GM12875 (cell line): ENCODE measurements at regions not wholly inside any gene's neighbourhood (a gene's known extent, or its start where the extent isn't known, plus 50 kb on each side); places are given as distances from the start of the nearest gene placed in this dataset.
"Not testable (repeated sequence)": the region's sequence is repeated elsewhere in the genome, so short reads cannot be mapped to it uniquely, and the experiment has no call there.

ENCODE experiments used
- H3K4me3 ChIP-seq: one replicate; pipeline ENCODE4 v1.5.1; 2011; ENCODE audit warnings: low read depth, low read length, control low read depth
- TF ChIP-seq, protein P1 (sequence below): IDR thresholded peaks from 2 replicates; pipeline ENCODE4 v1.5.1; 2011; ENCODE audit warnings: low read depth, mild to moderate bottlenecking, control low read depth, inconsistent platforms, low read length, moderate library complexity, borderline replicate concordance; ENCODE audit not compliant: insufficient read depth

DNA sequence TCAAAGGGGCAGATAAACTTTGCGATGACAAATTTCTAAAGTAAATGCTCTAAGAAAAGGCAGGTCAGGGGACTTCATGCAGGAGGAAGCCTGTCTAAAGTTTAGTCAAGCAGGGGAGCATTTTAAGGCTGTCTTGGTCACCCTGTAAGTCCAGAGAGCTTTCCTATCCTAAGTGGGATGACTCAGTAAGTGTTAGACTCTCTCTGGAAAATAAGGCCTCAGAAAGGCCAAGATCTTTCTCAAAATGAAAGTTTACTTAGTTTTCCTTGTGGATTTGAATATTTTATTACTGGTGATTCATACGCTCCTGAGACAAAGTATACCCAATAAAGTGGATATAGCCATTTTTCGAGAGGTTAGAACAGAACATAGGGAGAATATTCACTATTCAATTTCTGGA lies 806.9 kb upstream of the CDH9 start:
- TF ChIP-seq, protein P1, sequence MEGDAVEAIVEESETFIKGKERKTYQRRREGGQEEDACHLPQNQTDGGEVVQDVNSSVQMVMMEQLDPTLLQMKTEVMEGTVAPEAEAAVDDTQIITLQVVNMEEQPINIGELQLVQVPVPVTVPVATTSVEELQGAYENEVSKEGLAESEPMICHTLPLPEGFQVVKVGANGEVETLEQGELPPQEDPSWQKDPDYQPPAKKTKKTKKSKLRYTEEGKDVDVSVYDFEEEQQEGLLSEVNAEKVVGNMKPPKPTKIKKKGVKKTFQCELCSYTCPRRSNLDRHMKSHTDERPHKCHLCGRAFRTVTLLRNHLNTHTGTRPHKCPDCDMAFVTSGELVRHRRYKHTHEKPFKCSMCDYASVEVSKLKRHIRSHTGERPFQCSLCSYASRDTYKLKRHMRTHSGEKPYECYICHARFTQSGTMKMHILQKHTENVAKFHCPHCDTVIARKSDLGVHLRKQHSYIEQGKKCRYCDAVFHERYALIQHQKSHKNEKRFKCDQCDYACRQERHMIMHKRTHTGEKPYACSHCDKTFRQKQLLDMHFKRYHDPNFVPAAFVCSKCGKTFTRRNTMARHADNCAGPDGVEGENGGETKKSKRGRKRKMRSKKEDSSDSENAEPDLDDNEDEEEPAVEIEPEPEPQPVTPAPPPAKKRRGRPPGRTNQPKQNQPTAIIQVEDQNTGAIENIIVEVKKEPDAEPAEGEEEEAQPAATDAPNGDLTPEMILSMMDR: no peak
- H3K4me3 ChIP-seq: no peak overlapping the region

DNA sequence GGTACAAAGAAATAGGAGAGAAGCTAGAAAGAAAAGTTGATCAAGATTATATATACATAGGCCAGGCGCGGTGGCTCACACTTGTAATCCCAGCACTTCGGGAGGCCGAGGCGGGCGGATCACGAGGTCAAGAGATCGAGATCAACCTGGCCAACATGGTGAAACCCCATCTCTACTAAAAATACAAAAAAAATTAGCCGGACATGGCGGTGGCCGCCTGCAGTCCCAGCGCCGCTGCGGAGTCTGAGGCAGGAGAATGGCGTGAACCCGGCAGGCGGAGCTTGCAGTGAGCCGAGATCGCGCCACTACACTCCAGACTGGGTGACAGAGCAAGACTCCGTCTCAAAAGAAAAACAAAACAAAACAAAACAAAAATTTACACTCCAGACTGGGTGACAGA lies 798.3 kb upstream of the CDH9 start:
- H3K4me3 ChIP-seq: not testable (repeated sequence)

DNA sequence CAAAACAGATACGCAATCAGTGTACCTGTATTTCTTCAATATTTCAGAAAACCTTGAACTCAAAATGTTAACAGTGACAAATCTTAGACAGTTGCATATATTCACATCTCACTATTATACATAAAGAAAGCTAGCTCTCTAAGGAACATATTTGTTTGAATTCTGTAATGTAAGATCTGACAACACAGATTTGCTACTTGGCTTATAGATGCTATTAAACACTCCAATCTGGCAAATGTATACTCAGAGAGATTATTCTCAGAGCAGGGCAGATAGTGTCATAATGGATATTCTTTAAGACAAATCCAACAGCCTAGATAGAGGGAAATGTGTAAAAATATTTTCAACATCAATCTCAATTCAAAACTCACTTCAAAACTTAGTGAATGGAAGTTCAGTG lies 794.5 kb upstream of the CDH9 start:
- TF ChIP-seq, protein P1: no peak
- no peak overlapping the region for H3K4me3 ChIP-seq

DNA sequence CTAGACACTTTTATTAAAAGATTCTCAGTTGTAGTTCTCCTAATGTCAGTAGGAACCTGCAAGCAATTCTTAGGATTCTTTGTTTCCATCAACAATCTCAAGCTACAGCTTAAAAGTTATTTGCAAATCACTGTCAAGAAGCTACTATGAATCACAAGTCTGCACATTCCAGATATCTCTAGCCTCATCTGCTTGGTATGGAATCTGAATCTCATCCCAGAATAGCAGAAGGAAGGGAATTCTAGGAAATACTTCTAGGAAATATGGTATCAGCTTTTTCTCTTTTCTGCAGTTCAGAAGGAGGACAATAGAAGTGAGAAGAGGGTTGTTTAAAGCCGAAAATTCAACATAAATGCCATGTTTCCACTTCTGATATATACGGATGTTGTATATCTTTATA lies 792.2 kb upstream of the CDH9 start:
- TF ChIP-seq, protein P1: no peak
- no peak overlapping the region for H3K4me3 ChIP-seq

DNA sequence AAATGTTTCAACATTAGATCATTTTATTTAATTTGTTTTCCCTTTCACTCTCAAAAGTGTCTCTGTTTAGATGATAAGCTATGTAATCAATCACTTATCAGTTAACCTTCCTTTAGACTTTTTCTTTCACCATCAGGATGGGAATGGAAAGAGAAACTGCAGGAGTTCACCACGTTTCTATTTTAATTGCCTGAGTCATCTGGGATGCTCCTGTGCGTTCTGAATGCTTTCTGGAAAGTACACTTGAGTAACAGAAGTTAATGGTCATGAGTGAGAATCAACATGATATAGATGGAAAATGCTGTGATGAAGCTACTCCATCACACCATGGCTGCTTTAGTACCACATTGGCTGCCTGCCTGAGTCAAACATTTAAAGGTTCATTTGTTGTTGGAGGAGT lies 783.3 kb upstream of the CDH9 start:
- TF ChIP-seq, protein P1: no peak
- no peak overlapping the region for H3K4me3 ChIP-seq

DNA sequence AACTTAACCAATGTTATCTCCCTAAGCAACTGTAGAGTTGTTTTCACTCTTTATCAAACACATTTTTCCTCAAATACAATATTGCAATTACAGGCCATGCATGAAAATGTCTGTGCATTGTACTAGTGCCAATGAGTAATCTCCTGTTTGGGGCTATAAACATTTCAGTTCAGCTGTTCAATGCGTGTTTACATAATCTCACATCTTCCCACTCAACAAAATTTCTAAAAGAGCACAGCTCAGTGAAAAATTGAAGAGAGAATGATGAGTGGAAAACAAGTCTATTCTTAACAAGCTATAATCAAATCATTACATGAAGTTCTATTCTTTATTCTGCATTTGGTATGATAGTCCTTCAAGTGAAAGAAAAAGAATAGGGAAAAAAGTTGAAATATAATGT lies 780.5 kb upstream of the CDH9 start:
- TF ChIP-seq, protein P1: no peak
- no peak overlapping the region for H3K4me3 ChIP-seq

DNA sequence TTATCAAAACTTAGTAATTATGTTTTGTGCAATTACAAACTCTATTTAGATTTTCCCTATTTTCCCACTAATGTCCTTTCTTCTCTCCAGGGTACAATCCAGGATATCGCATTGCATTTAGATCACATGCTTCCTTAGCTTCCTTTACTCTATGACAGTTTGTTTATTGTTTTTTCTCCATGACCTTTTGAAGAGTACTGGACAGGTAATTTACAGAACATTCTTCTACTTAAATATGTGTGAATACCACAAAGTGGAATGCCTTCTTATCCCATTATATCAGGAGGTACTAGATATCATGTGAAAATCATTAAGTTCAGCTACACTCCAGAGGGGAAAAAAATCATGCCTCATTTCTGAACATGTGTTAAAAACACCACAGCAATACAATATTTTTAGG lies 776.6 kb upstream of the CDH9 start:
- TF ChIP-seq, protein P1: no peak
- H3K4me3 ChIP-seq: no peak overlapping the region

DNA sequence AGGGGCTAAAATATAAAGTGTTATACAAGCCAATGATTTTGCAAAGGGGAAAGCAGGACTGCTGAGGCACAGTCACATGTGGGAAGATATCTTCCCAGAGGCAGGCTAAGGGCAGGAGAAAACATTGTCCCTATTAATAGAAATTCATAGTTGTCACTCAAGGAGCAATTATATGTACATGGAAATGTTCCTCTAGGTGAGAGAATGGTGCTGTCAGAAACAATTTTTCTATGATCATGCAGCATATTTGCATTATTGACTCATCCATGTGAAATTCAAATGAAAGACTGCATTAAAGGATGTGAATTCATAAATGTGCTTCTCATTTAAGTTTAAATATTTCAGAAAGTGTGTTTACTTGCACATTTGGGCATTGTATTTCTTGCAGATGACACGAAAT lies 775.9 kb upstream of the CDH9 start:
- H3K4me3 ChIP-seq: no peak overlapping the region

More for the DNA sequence above, 775.9 kb upstream of the CDH9 start:
- TF ChIP-seq, protein P1: no peak
